GM19438 (cell line): ENCODE measurements at regions not wholly inside any gene's neighbourhood (a gene's known extent, or its start where the extent isn't known, plus 50 kb on each side); places are given as distances from the start of the nearest gene placed in this dataset.
"Not testable (repeated sequence)": the region's sequence is repeated elsewhere in the genome, so short reads cannot be mapped to it uniquely, and the experiment has no call there.

Experiments used
- ATAC-seq: cut with Tn5 transposase; IDR thresholded peaks from one replicate; pipeline ENCODE4 v1.9.1; 2021; ENCODE audit warnings: low read depth; ENCODE audit not compliant: unreplicated experiment

- ATAC-seq = not testable (repeated sequence)
Observed at GRCh38 chr15:44903281-44903680, 53.2 kb upstream of the TERB2 start.

- ATAC-seq = not testable (repeated sequence)
Observed at GRCh38 chr15:44904651-44905340, 51.7 kb upstream of the TERB2 start.
